SH-SY5Y (cell line): ENCODE measurements at regions not wholly inside any gene's neighbourhood (a gene's known extent, or its start where the extent isn't known, plus 50 kb on each side); places are given as distances from the start of the nearest gene placed in this dataset.

Experiments used
- GATA2 ChIP-seq: IDR thresholded peaks from 2 replicates; pipeline ENCODE4 v1.6.1; 2011; ENCODE audit warnings: mild to moderate bottlenecking, low read depth, low read length
- GATA3 ChIP-seq: IDR thresholded peaks from 2 replicates; pipeline ENCODE4 v1.6.1; 2011; ENCODE audit warnings: low read depth, mild to moderate bottlenecking, low read length, moderate library complexity

- TF ChIP-seq GATA2 (no peak), GATA3 (no peak)
These were observed 180.0 kb downstream of the CTTN start for GRCh38 chr11:70578371-70578770.
